Loucy (cell line): ENCODE measurements at regions not wholly inside any gene's neighbourhood (a gene's known extent, or its start where the extent isn't known, plus 50 kb on each side); places are given as distances from the start of the nearest gene placed in this dataset.

Experiments
- H2AFZ ChIP-seq: fragments of 200-600 bp; sonication (generic); 2 replicates; pipeline ENCODE4 v1.6.0; 2016; ENCODE audit warnings: antibody characterized with exemption, mild to moderate bottlenecking, low read length, moderate library complexity
- H3F3A ChIP-seq: fragments of 200-600 bp; 2 replicates; pipeline ENCODE4 v1.6.0; 2016; ENCODE audit warnings: antibody characterized with exemption, low read depth, mild to moderate bottlenecking
- H3K27me3 ChIP-seq: fragments of 200-600 bp; sonication (generic); 2 replicates; pipeline ENCODE4 v1.6.1; 2014; ENCODE audit warnings: low read length, mild to moderate bottlenecking; ENCODE audit not compliant: insufficient read depth, poor library complexity, severe bottlenecking
- H3K36me3 ChIP-seq: fragments of 200-600 bp; sonication (generic); 2 replicates; pipeline ENCODE4 v1.6.1; 2016; ENCODE audit warnings: low read length; ENCODE audit not compliant: insufficient read depth
- H3K4me1 ChIP-seq: fragments of 200-600 bp; sonication (generic); 2 replicates; pipeline ENCODE4 v1.5.1; 2014; ENCODE audit warnings: low read length, mild to moderate bottlenecking; ENCODE audit not compliant: insufficient read depth, poor library complexity, severe bottlenecking
- H3K4me2 ChIP-seq: fragments of 200-600 bp; sonication (generic); 2 replicates; pipeline ENCODE4 v1.6.0; 2014; ENCODE audit warnings: antibody characterized with exemption, low read length, low read depth, mild to moderate bottlenecking; ENCODE audit not compliant: poor library complexity, severe bottlenecking
- H3K4me3 ChIP-seq: fragments of 200-600 bp; sonication (generic); 2 replicates; pipeline ENCODE4 v1.5.1; 2014; ENCODE audit warnings: low read length, mild to moderate bottlenecking, mixed read lengths; ENCODE audit not compliant: poor library complexity, severe bottlenecking
- H3K79me2 ChIP-seq: fragments of 200-600 bp; sonication (generic); 2 replicates; pipeline ENCODE4 v1.6.1; 2014; ENCODE audit warnings: low read length; ENCODE audit not compliant: insufficient read depth
- H3K9ac ChIP-seq: fragments of 200-600 bp; sonication (generic); 2 replicates; pipeline ENCODE4 v1.6.0; 2014; ENCODE audit warnings: mild to moderate bottlenecking, low read depth, low read length, moderate library complexity; ENCODE audit not compliant: poor library complexity, severe bottlenecking
- H3K9me2 ChIP-seq: fragments of 200-600 bp; sonication (generic); replicated peaks from 2 replicates; pipeline ENCODE4 v1.6.1; 2016; ENCODE audit warnings: low read depth, low read length, mixed read lengths
- H3K9me3 ChIP-seq: fragments of 200-600 bp; sonication (generic); 2 replicates; pipeline ENCODE4 v1.6.1; 2014; ENCODE audit warnings: mild to moderate bottlenecking, antibody characterized with exemption, low read length, low read depth; ENCODE audit not compliant: insufficient read depth
- H4K20me1 ChIP-seq: fragments of 200-600 bp; sonication (generic); 2 replicates; pipeline ENCODE4 v1.6.0; 2014; ENCODE audit warnings: antibody characterized with exemption, low read length, mild to moderate bottlenecking; ENCODE audit not compliant: insufficient read depth, poor library complexity, severe bottlenecking
- CTCF ChIP-seq: fragments of 200-600 bp; sonication (generic); conservative IDR thresholded peaks from 2 replicates; pipeline ENCODE4 v1.5.1; 2014; ENCODE audit warnings: mild to moderate bottlenecking, antibody characterized with exemption, low read length
- EZH2phosphoT487 ChIP-seq: fragments of 200-600 bp; IDR thresholded peaks from 2 replicates; pipeline ENCODE4 v1.6.1; 2018; ENCODE audit warnings: antibody characterized with exemption, mild to moderate bottlenecking, moderate library complexity, borderline replicate concordance

GRCh38 chr1:228977307-228977706 is 242.0 kb downstream of the RHOU start:
- Histone ChIP-seq H3K9ac (no peak overlapping the region), H3K27me3 (no peaks in the 10 kb centered on the region), H3K4me1 (no peaks in the 10 kb centered on the region), H3K79me2 (no peaks in the 10 kb centered on the region), H3K36me3 (no peaks in the 10 kb centered on the region), H3K4me2 (no peak overlapping the region), H3K9me2 (no peaks in the 10 kb centered on the region), H2AFZ (no peak overlapping the region), H3K4me3 (no peak overlapping the region), H3F3A (no peaks in the 10 kb centered on the region), H4K20me1 (no peaks in the 10 kb centered on the region), H3K9me3 (no peaks in the 10 kb centered on the region)
- TF ChIP-seq EZH2phosphoT487, result no peak
- no peak for TF ChIP-seq CTCF

- no peaks in the 10 kb centered on the region for H3F3A ChIP-seq
- H4K20me1 ChIP-seq, result no peaks in the 10 kb centered on the region
- H3K4me3 ChIP-seq, result no peak overlapping the region
- H3K27me3 ChIP-seq, result no peaks in the 10 kb centered on the region
- H3K36me3 ChIP-seq, result no peaks in the 10 kb centered on the region
- H3K9me2 ChIP-seq, result no peaks in the 10 kb centered on the region
- H3K4me1 ChIP-seq, result no peaks in the 10 kb centered on the region
- H3K79me2 ChIP-seq, result no peaks in the 10 kb centered on the region
- TF ChIP-seq CTCF, result no peak
- TF ChIP-seq EZH2phosphoT487, result no peak
- no peak overlapping the region for H3K4me2 ChIP-seq
- H3K9me3 ChIP-seq, result no peaks in the 10 kb centered on the region
- no peak overlapping the region for H3K9ac ChIP-seq
- H2AFZ ChIP-seq, result no peak overlapping the region
These were observed 242.5 kb downstream of the RHOU start for GRCh38 chr1:228977741-228978140.

- H3K36me3 ChIP-seq, result no peaks in the 10 kb centered on the region
- H3F3A ChIP-seq, result no peaks in the 10 kb centered on the region
- H3K79me2 ChIP-seq, result no peaks in the 10 kb centered on the region
- H3K4me2 ChIP-seq, result no peak overlapping the region
- H3K9me3 ChIP-seq, result no peaks in the 10 kb centered on the region
- no peaks in the 10 kb centered on the region for H4K20me1 ChIP-seq
- no peaks in the 10 kb centered on the region for H3K4me1 ChIP-seq
- no peak overlapping the region for H3K9ac ChIP-seq
- H2AFZ ChIP-seq, result no peak overlapping the region
- no peaks in the 10 kb centered on the region for H3K9me2 ChIP-seq
- TF ChIP-seq EZH2phosphoT487, result no peak
- TF ChIP-seq CTCF, result no peak
- H3K27me3 ChIP-seq, result no peaks in the 10 kb centered on the region
- H3K4me3 ChIP-seq, result no peak overlapping the region
These were observed 243.4 kb downstream of the RHOU start for GRCh38 chr1:228978484-228979324.
